ENCODE measurements at regions not wholly inside any gene's neighbourhood (a gene's known extent, or its start where the extent isn't known, plus 50 kb on each side); places are given as distances from the start of the nearest gene placed in this dataset.

- H3K4me1 ChIP-seq (ENCODE audit: control insufficient read depth, insufficient read depth, low read length): peaks cover 6% of the 10 kb centered on the region
- intact Hi-C loops (cut with micrococcal nuclease): no loop called here
- ATAC-seq (ENCODE audit: low read depth): no peak
- no peak overlapping the region for H2BK20ac ChIP-seq (ENCODE audit: low read depth, low read length)
- dilution Hi-C loops (cut with HindIII; ENCODE audit: low sequenced_read_pairs, unreplicated experiment): no loop called here
- H2AK9ac ChIP-seq (replicated peaks; ENCODE audit: low read depth, low read length, poor library complexity): no peak overlapping the region
- TF ChIP-seq FOS (IDR thresholded peaks at IDR 0.05; ENCODE audit: low read depth, low read length): no peak
- no peak for TF ChIP-seq POLR2A (IDR thresholded peaks at IDR 0.05; ENCODE audit: low read depth, low read length)
- no peak for TF ChIP-seq SMC3 (IDR thresholded peaks at IDR 0.05; ENCODE audit: low read depth, low read length)
- TF ChIP-seq, protein P1, sequence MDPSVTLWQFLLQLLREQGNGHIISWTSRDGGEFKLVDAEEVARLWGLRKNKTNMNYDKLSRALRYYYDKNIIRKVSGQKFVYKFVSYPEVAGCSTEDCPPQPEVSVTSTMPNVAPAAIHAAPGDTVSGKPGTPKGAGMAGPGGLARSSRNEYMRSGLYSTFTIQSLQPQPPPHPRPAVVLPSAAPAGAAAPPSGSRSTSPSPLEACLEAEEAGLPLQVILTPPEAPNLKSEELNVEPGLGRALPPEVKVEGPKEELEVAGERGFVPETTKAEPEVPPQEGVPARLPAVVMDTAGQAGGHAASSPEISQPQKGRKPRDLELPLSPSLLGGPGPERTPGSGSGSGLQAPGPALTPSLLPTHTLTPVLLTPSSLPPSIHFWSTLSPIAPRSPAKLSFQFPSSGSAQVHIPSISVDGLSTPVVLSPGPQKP (IDR thresholded peaks at IDR 0.05; ENCODE audit: borderline replicate concordance, low read depth, low read length): no peak
- TF ChIP-seq MAFK (IDR thresholded peaks at IDR 0.05; ENCODE audit: low read depth, low read length): no peak
- no peak for TF ChIP-seq RAD21 (IDR thresholded peaks at IDR 0.05; ENCODE audit: low read length)
- no peak for TF ChIP-seq RFX5 (IDR thresholded peaks at IDR 0.05; ENCODE audit: low read depth, low read length)
- TF ChIP-seq BHLHE40 (IDR thresholded peaks at IDR 0.05; ENCODE audit: low read depth, low read length): no peak
- TF ChIP-seq CTCF (conservative IDR thresholded peaks at IDR 0.05; ENCODE audit: low read depth, low read length): no peak
- no peak for TF ChIP-seq NFE2L2 (IDR thresholded peaks at IDR 0.05; ENCODE audit: low read depth, low read length)
- TF ChIP-seq CHD1 (IDR thresholded peaks at IDR 0.05; ENCODE audit: low read depth, low read length): no peak
- TF ChIP-seq RCOR1 (IDR thresholded peaks at IDR 0.05; ENCODE audit: insufficient replicate concordance, low read length): no peak
- no peak for TF ChIP-seq MXI1 (IDR thresholded peaks at IDR 0.05; ENCODE audit: borderline replicate concordance, low read depth, low read length)
- TF ChIP-seq CEBPB (IDR thresholded peaks at IDR 0.05; ENCODE audit: low read depth, low read length): no peak
- TF ChIP-seq MAZ (IDR thresholded peaks at IDR 0.05; ENCODE audit: borderline replicate concordance, low read depth, low read length): no peak
- TF ChIP-seq, protein P2, sequence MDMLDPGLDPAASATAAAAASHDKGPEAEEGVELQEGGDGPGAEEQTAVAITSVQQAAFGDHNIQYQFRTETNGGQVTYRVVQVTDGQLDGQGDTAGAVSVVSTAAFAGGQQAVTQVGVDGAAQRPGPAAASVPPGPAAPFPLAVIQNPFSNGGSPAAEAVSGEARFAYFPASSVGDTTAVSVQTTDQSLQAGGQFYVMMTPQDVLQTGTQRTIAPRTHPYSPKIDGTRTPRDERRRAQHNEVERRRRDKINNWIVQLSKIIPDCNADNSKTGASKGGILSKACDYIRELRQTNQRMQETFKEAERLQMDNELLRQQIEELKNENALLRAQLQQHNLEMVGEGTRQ (IDR thresholded peaks at IDR 0.05; ENCODE audit: low read depth, low read length): no peak
- H3K36me3 ChIP-seq (ENCODE audit: control insufficient read depth, insufficient read depth, low read length): no peaks in the 10 kb centered on the region
- no peaks in the 10 kb centered on the region for H3K9me1 ChIP-seq (ENCODE audit: insufficient read depth, low read length)
- no peak overlapping the region for H3K56ac ChIP-seq (ENCODE audit: extremely low read depth, insufficient read depth, low read length)
- no peak overlapping the region for H2AFZ ChIP-seq (replicated peaks; ENCODE audit: low read length, poor library complexity)
- no peak overlapping the region for H2BK5ac ChIP-seq (ENCODE audit: low read depth, low read length, poor library complexity, severe bottlenecking)
- H3K9ac ChIP-seq (ENCODE audit: low read depth, low read length): no peak overlapping the region
- no peak overlapping the region for H2AK5ac ChIP-seq (ENCODE audit: low read depth, low read length)
- no peak overlapping the region for H3K4me3 ChIP-seq (ENCODE audit: insufficient read depth, low read depth, low read length)
- no peak overlapping the region for H2BK15ac ChIP-seq (ENCODE audit: low read depth, low read length)
- H3K79me1 ChIP-seq (ENCODE audit: low read depth in 1 of 2, low read length in 2 of 2): no peaks in the 10 kb centered on the region
- H4K8ac ChIP-seq (ENCODE audit: low read depth in 2 of 2, low read length in 2 of 2): no peak overlapping the region
- in situ Hi-C loops (cut with MboI; ENCODE audit: low sequenced_read_pairs): no loop called here
- WGBS, 2 experiments (ENCODE audit: extremely low coverage in 2 of 2, insufficient read length in 1 of 2): 89% methylated on average over 7 of the region's 12 CpGs; no CpG with 5 or more reads in 1 of the 2 experiments
- no TSS peak for BruUV-seq (replicated peaks)
- no peak overlapping the region for H4K91ac ChIP-seq (ENCODE audit: insufficient read depth, low read depth, low read length)
- no peak overlapping the region for H3K14ac ChIP-seq (replicated peaks; ENCODE audit: low read depth, low read length)
- no peak overlapping the region for H3K18ac ChIP-seq (ENCODE audit: low read depth, low read length)
- H3K9me3 ChIP-seq (ENCODE audit: control insufficient read depth, insufficient read depth, low read length): no peaks in the 10 kb centered on the region
- no peak for DNase-seq
- no peak overlapping the region for H3K27ac ChIP-seq (ENCODE audit: insufficient read depth, low read length)
- H2BK120ac ChIP-seq (ENCODE audit: low read depth, low read length): no peak overlapping the region
- H3K23ac ChIP-seq (ENCODE audit: low read depth, low read length): no peak overlapping the region
- H4K20me1 ChIP-seq (ENCODE audit: insufficient read depth, low read length): no peaks in the 10 kb centered on the region
- peaks cover 11% of the 10 kb centered on the region for H3K27me3 ChIP-seq (ENCODE audit: control insufficient read depth, insufficient read depth, low read length)
- H3K4me2 ChIP-seq (ENCODE audit: low read depth, low read length): no peak overlapping the region
- POLR2A ChIA-PET (ENCODE audit: unreplicated experiment): no interaction called here
- no peak overlapping the region for H4K5ac ChIP-seq (ENCODE audit: low read depth, low read length)
- CTCF ChIA-PET: no interaction called here
- no peak overlapping the region for H3K4ac ChIP-seq (ENCODE audit: low read depth, low read length)
Observed at GRCh38 chr12:9361879-9362326, 153.7 kb upstream of the PZP start.
